ENCODE measurements at regions not wholly inside any gene's neighbourhood (a gene's known extent, or its start where the extent isn't known, plus 50 kb on each side); places are given as distances from the start of the nearest gene placed in this dataset.

DNA sequence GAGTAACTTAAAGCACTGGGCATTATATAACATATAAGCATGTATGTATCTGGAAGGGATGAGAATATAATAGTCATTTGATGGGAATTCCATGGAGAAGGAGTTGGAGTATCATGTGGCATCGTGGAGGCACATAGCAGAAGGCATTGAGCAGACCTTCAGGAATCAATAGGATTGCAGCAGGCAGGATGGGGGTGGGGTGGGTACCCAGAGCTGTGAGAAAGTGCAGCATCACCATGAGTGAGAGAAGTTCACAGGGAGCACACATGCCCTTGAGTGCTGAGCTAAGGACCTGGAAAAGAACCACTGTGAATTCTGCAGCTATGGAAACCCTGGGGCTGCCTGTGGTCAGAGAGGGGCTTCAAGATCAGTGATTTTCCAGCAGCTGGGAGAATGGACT is 57.3 kb downstream of the MED10 start:
- no peaks in the 10 kb centered on the region for H3K4me1 Mint-ChIP-seq
- H3K4me3 Mint-ChIP-seq = no peak overlapping the region
- H3K9me3 Mint-ChIP-seq = peaks cover 3% of the 10 kb centered on the region
- no peak for DNase-seq (ENCODE audit: low read depth, low spot score)
- H3K27ac Mint-ChIP-seq (ENCODE audit: unreplicated experiment) = no peak overlapping the region
- TF ChIP-seq, protein P1, sequence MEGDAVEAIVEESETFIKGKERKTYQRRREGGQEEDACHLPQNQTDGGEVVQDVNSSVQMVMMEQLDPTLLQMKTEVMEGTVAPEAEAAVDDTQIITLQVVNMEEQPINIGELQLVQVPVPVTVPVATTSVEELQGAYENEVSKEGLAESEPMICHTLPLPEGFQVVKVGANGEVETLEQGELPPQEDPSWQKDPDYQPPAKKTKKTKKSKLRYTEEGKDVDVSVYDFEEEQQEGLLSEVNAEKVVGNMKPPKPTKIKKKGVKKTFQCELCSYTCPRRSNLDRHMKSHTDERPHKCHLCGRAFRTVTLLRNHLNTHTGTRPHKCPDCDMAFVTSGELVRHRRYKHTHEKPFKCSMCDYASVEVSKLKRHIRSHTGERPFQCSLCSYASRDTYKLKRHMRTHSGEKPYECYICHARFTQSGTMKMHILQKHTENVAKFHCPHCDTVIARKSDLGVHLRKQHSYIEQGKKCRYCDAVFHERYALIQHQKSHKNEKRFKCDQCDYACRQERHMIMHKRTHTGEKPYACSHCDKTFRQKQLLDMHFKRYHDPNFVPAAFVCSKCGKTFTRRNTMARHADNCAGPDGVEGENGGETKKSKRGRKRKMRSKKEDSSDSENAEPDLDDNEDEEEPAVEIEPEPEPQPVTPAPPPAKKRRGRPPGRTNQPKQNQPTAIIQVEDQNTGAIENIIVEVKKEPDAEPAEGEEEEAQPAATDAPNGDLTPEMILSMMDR (conservative IDR thresholded peaks at IDR 0.05) = no peak
- H3K36me3 Mint-ChIP-seq (ENCODE audit: low read depth) = no peaks in the 10 kb centered on the region
- peaks cover 78% of the 10 kb centered on the region for H3K27me3 Mint-ChIP-seq (ENCODE audit: low read depth)

DNA sequence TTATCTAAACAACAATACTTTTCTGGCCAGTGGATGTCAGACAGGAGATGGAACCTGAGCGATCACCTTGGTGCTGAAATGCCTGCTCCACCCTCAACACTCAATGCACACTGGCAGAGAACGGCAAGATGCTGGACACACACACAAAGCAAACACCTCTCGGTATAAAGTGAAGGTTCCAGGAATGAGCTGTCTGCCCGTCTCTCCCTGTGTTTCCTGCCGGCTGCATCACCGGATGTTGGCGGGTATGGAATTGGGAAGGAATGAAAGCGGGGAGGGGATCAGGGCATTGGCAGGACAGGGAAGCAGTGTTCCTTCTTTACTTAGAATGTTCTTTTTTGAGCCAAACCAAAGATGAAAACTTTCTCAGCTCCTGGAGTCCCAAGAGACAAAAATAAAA is 59.2 kb downstream of the MED10 start:
- Mint-ChIP-seq H3K27me3 (ENCODE audit: low read depth) (peaks cover 79% of the 10 kb centered on the region), H3K36me3 (ENCODE audit: low read depth) (no peaks in the 10 kb centered on the region), H3K27ac (ENCODE audit: unreplicated experiment) (no peak overlapping the region), H3K4me1 (no peaks in the 10 kb centered on the region), H3K9me3 (peaks cover 3% of the 10 kb centered on the region), H3K4me3 (no peak overlapping the region)
- DNase-seq (ENCODE audit: low read depth, low spot score) = no peak
- TF ChIP-seq, protein P1 (conservative IDR thresholded peaks at IDR 0.05) = no peak

DNA sequence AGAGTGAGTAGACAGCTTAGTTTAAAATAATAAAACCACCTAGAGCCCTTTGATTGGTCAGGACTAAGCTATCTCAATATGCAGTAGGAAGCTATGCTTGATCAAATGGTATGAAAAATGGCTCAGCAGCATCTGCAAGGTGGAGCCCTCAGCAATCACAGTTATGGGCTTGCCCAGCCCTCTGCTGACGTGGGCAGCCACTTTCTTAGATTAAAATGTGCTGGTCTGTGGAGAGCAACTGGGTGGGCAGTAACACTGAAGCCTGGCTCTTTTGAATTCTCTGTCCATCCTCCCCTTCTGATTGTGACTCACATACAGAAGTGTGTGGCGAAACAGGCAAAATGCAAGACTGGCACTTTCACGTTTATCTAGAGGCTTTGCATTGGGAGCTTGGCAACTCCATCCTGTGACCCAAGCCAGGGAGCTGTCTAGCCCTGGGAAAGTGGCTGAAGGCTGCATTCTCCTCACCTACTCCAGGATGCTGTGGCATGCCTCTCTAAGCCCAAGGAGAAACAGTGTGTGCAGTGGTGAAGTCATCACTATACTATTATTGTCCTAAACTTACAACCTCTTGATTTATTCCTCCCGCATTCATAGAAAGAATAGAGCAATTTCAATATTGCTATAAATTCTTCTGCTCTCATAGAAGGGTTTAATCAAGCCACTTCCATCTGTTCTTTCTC is 61.1 kb downstream of the MED10 start:
- H3K9me3 Mint-ChIP-seq = peaks cover 3% of the 10 kb centered on the region
- no peak for DNase-seq (ENCODE audit: low read depth, low spot score)
- H3K27me3 Mint-ChIP-seq (ENCODE audit: low read depth) = peaks cover 81% of the 10 kb centered on the region
- no peaks in the 10 kb centered on the region for H3K4me1 Mint-ChIP-seq
- TF ChIP-seq, protein P1 (conservative IDR thresholded peaks at IDR 0.05) = no peak
- H3K27ac Mint-ChIP-seq (ENCODE audit: unreplicated experiment) = no peak overlapping the region
- H3K36me3 Mint-ChIP-seq (ENCODE audit: low read depth) = no peaks in the 10 kb centered on the region
- no peak overlapping the region for H3K4me3 Mint-ChIP-seq

DNA sequence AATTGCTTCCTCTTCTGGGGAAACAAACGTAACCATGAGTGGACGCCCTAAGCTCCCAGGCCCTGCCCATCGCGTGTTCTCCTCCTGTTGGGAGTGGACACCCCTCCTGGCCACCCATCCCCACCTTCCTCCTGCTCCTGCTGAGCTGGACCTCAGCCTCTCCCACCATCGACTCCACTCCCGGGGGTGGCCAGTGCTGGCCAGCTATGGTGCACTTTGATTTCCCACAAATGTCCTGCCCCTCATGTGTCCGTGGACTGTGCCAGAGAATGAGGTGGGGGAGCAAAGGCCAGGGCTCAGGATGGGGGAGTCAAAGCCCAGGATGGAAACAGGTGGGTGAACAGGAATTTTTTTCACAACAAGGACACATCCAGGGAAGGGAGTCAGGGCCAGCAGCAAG is 62.8 kb downstream of the MED10 start:
- Mint-ChIP-seq H3K27ac (ENCODE audit: unreplicated experiment) (no peak overlapping the region), H3K36me3 (ENCODE audit: low read depth) (no peaks in the 10 kb centered on the region), H3K9me3 (no peaks in the 10 kb centered on the region), H3K27me3 (ENCODE audit: low read depth) (peaks cover 82% of the 10 kb centered on the region), H3K4me3 (no peak overlapping the region), H3K4me1 (no peaks in the 10 kb centered on the region)
- TF ChIP-seq, protein P1 (conservative IDR thresholded peaks at IDR 0.05) = no peak
- no peak for DNase-seq (ENCODE audit: low read depth, low spot score)

DNA sequence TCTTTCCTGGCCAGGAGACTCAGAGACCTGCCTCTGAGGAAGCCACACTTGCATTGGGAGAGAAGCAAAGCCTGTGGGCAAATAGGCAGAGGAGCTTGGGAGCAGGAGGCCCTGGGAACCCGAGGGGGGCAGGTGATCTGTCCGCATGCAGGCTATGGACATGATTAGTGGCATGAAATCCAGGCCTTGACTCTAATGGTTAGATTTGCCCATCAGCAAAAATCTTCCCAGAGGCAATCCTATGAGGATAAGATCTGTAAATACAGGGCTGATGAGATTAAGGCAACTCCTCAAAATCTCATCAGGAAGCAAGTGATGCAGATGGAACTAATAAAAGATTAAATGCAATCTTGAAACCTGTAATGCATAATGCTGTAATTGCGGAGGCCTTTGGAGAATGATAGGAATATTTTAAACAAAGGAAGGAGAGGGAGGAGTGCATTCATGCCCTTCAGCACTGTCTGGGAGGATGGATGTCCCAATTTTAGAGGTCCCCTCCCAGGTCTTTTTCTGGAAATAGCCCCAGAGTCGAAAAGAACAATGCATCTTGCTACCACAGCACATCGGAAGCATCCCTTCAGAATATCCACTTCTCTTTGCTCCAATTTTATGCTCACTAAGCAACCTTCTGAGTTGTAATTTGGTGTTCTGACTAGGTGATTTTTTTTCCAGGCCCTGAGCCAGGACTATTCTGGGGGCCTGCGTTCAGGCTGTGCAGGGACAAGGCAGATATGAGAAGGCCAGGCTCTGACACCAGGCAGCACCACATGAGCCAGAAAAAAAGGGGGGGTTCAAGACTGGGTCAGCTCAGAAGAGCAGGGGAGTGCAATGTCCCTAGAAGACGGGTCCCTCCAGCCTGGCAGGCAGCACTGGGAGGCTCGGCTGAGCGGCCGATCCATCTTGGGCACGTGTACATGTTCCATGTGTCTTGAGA is 66.5 kb downstream of the MED10 start:
- H3K36me3 Mint-ChIP-seq (ENCODE audit: low read depth) = no peaks in the 10 kb centered on the region
- TF ChIP-seq, protein P1 (conservative IDR thresholded peaks at IDR 0.05) = no peak

More for the DNA sequence above, 66.5 kb downstream of the MED10 start:
- Mint-ChIP-seq H3K4me1 (no peaks in the 10 kb centered on the region), H3K9me3 (no peaks in the 10 kb centered on the region), H3K4me3 (no peak overlapping the region), H3K27me3 (ENCODE audit: low read depth) (peaks cover 59% of the 10 kb centered on the region), H3K27ac (ENCODE audit: unreplicated experiment) (no peak overlapping the region)
- DNase-seq (ENCODE audit: low read depth, low spot score) = no peak
